Ishikawa (cell line): ENCODE measurements at regions not wholly inside any gene's neighbourhood (a gene's known extent, or its start where the extent isn't known, plus 50 kb on each side); places are given as distances from the start of the nearest gene placed in this dataset.

Source experiments
- CEBPB ChIP-seq: IDR thresholded peaks from 2 replicates; pipeline ENCODE4 v1.6.1; 2012
- CREB1 ChIP-seq: IDR thresholded peaks from 2 replicates; pipeline ENCODE4 v1.6.1; 2012; ENCODE audit warnings: low read depth
- EGR1 ChIP-seq: IDR thresholded peaks from 2 replicates; pipeline ENCODE4 v1.6.1; 2012
- EP300 ChIP-seq: IDR thresholded peaks from 2 replicates; pipeline ENCODE4 v1.6.1; 2012; ENCODE audit warnings: borderline replicate concordance
- FOXM1 ChIP-seq: IDR thresholded peaks from 2 replicates; pipeline ENCODE4 v1.6.1; 2012; ENCODE audit warnings: low read depth, borderline replicate concordance
- MAX ChIP-seq: IDR thresholded peaks from 2 replicates; pipeline ENCODE4 v1.6.1; 2012
- NFIC ChIP-seq: IDR thresholded peaks from 2 replicates; pipeline ENCODE4 v1.6.1; 2012
- RAD21 ChIP-seq: IDR thresholded peaks from 2 replicates; pipeline ENCODE4 v1.6.1; 2012; ENCODE audit warnings: low read depth
- REST ChIP-seq: IDR thresholded peaks from 2 replicates; pipeline ENCODE4 v1.6.1; 2012; ENCODE audit warnings: low read depth, mild to moderate bottlenecking
- TAF1 ChIP-seq: IDR thresholded peaks from 2 replicates; pipeline ENCODE4 v1.6.1; 2012; ENCODE audit warnings: low read depth, mild to moderate bottlenecking
- TCF12 ChIP-seq: IDR thresholded peaks from 2 replicates; pipeline ENCODE4 v1.6.1; 2012; ENCODE audit warnings: low read depth
- TEAD4 ChIP-seq: IDR thresholded peaks from 2 replicates; pipeline ENCODE4 v1.6.1; 2012
- USF1 ChIP-seq: IDR thresholded peaks from 2 replicates; pipeline ENCODE4 v1.6.1; 2012
- YY1 ChIP-seq: IDR thresholded peaks from 2 replicates; pipeline ENCODE4 v1.6.1; 2012; ENCODE audit warnings: low read depth
- ZBTB7A ChIP-seq: IDR thresholded peaks from 2 replicates; pipeline ENCODE4 v1.6.1; 2012; ENCODE audit warnings: low read depth

- no peak for TF ChIP-seq CEBPB
These were observed 116.8 kb upstream of the NUDT10 start for GRCh38 chrX:51215856-51216255.

GRCh38 chrX:51242212-51242611 lies 90.4 kb upstream of the NUDT10 start:
- TF ChIP-seq USF1 (no peak), NFIC (no peak), TAF1 (no peak), RAD21 (no peak), CEBPB (no peak), EP300 (no peak), CREB1 (no peak), REST (no peak)

GRCh38 chrX:51257490-51257889 lies 75.1 kb upstream of the NUDT10 start:
- TF ChIP-seq CREB1: no peak
- no peak for TF ChIP-seq TAF1
- TF ChIP-seq REST: no peak
- TF ChIP-seq YY1: no peak
- TF ChIP-seq FOXM1: no peak
- no peak for TF ChIP-seq EP300
- no peak for TF ChIP-seq CEBPB
- TF ChIP-seq USF1: no peak
- TF ChIP-seq MAX: no peak
- no peak for TF ChIP-seq RAD21
- TF ChIP-seq TEAD4: no peak
- TF ChIP-seq TCF12: no peak
- TF ChIP-seq ZBTB7A: no peak
- no peak for TF ChIP-seq EGR1
- TF ChIP-seq NFIC: no peak

GRCh38 chrX:51272638-51273037 lies 60.0 kb upstream of the NUDT10 start:
- TF ChIP-seq RAD21 (no peak), FOXM1 (no peak), TAF1 (no peak), EGR1 (no peak), REST (no peak), YY1 (no peak)

- TF ChIP-seq CREB1 (no peak), CEBPB (no peak), MAX (no peak), NFIC (no peak), TCF12 (no peak), REST (no peak), EP300 (no peak), RAD21 (no peak)
These were observed 50.8 kb upstream of the NUDT10 start for GRCh38 chrX:51281758-51282318.
